Stimulated activated CD4-positive, alpha-beta T cell treated with anti-CD3 and anti-CD28 coated beads, Interleukin-4, amount 100 ng/mL, for 4 hours (primary cell): ENCODE measurements at regions not wholly inside any gene's neighbourhood (a gene's known extent, or its start where the extent isn't known, plus 50 kb on each side); places are given as distances from the start of the nearest gene placed in this dataset.
"Not testable (repeated sequence)": the region's sequence is repeated elsewhere in the genome, so short reads cannot be mapped to it uniquely, and the experiment has no call there.

Experiments
- DNase-seq, 2 experiments: peaks; one replicate each; pipeline ENCODE4 v3.0.0-alpha.2; 2020

- DNase-seq = no peak
Measured at GRCh38 chr3:70620956-70621355, 308.5 kb upstream of the MDFIC2 start.

GRCh38 chr3:70620367-70620766 is 307.9 kb upstream of the MDFIC2 start:
- no peak for DNase-seq

GRCh38 chr3:70618151-70618550 is 305.7 kb upstream of the MDFIC2 start:
- no peak for DNase-seq

- DNase-seq = not testable (repeated sequence)
Measured at GRCh38 chr3:70617349-70617748, 304.9 kb upstream of the MDFIC2 start.

GRCh38 chr3:70615286-70615685 is 302.8 kb upstream of the MDFIC2 start:
- DNase-seq = no peak

GRCh38 chr3:70614111-70614510 is 301.7 kb upstream of the MDFIC2 start:
- DNase-seq = no peak

GRCh38 chr3:70612920-70613319 is 300.5 kb upstream of the MDFIC2 start:
- no peak for DNase-seq

GRCh38 chr3:70611667-70612277 is 299.3 kb upstream of the MDFIC2 start:
- not testable (repeated sequence) for DNase-seq

- no peak for DNase-seq
Measured at GRCh38 chr3:70608434-70608833, 296.0 kb upstream of the MDFIC2 start.

GRCh38 chr3:70607469-70607868 is 295.0 kb upstream of the MDFIC2 start:
- DNase-seq = no peak

- no peak for DNase-seq
Measured at GRCh38 chr3:70606018-70606417, 293.6 kb upstream of the MDFIC2 start.

- DNase-seq = no peak
Measured at GRCh38 chr3:70603103-70603502, 290.7 kb upstream of the MDFIC2 start.

GRCh38 chr3:70597312-70597711 is 284.9 kb upstream of the MDFIC2 start:
- no peak for DNase-seq

- DNase-seq = no peak
Measured at GRCh38 chr3:70583682-70584081, 271.2 kb upstream of the MDFIC2 start.

- DNase-seq = no peak
Measured at GRCh38 chr3:70582803-70583202, 270.4 kb upstream of the MDFIC2 start.

- DNase-seq = no peak
Measured at GRCh38 chr3:70580021-70580420, 267.6 kb upstream of the MDFIC2 start.

- no peak for DNase-seq
Measured at GRCh38 chr3:70571696-70572095, 259.3 kb upstream of the MDFIC2 start.

- no peak for DNase-seq
Measured at GRCh38 chr3:70570584-70570983, 258.1 kb upstream of the MDFIC2 start.

GRCh38 chr3:70568626-70569025 is 256.2 kb upstream of the MDFIC2 start:
- no peak for DNase-seq

- no peak for DNase-seq
Measured at GRCh38 chr3:70565861-70566260, 253.4 kb upstream of the MDFIC2 start.

- DNase-seq = no peak
Measured at GRCh38 chr3:70564552-70564951, 252.1 kb upstream of the MDFIC2 start.

- DNase-seq = no peak
Measured at GRCh38 chr3:70561796-70562195, 249.4 kb upstream of the MDFIC2 start.

GRCh38 chr3:70558956-70559355 is 246.5 kb upstream of the MDFIC2 start:
- DNase-seq = no peak

- no peak for DNase-seq
Measured at GRCh38 chr3:70557976-70558375, 245.5 kb upstream of the MDFIC2 start.

- no peak for DNase-seq
Measured at GRCh38 chr3:70556056-70556455, 243.6 kb upstream of the MDFIC2 start.

- no peak for DNase-seq
Measured at GRCh38 chr3:70554170-70554569, 241.7 kb upstream of the MDFIC2 start.
